Esophagus muscularis mucosa (tissue), 4 donors: ENCODE measurements at regions not wholly inside any gene's neighbourhood (a gene's known extent, or its start where the extent isn't known, plus 50 kb on each side); places are given as distances from the start of the nearest gene placed in this dataset.

Source experiments
- DNase-seq: peaks from one replicate; pipeline ENCODE4 v3.0.0-alpha.2; 2017; ENCODE audit errors: extremely low spot score
- H3K27ac ChIP-seq, 4 donors: fragments of 200-600 bp; sonication (generic); replicated peaks in 1 of 4; 1 replicate in 3 of 4; 2 replicates in 1 of 4; pipeline ENCODE4 v1.5.1; 2016 to 2019; ENCODE audit warnings: mild to moderate bottlenecking in 1 of 4
- H3K27me3 ChIP-seq, 4 donors: fragments of 200-600 bp; sonication (generic); one replicate each; pipeline versions ENCODE4 v1.5.1 to v1.6.0; 2016 to 2019
- H3K36me3 ChIP-seq, 4 donors: fragments of 200-600 bp; sonication (generic); one replicate each; pipeline ENCODE4 v1.5.1; 2016 to 2019
- H3K4me1 ChIP-seq, 4 donors: fragments of 200-600 bp; sonication (generic); one replicate each; pipeline ENCODE4 v1.5.1; 2016 to 2019
- H3K4me3 ChIP-seq, 4 donors: fragments of 200-600 bp; sonication (generic); 1 replicate in 2 of 4; 2 replicates in 2 of 4; pipeline ENCODE4 v1.5.1; 2016 to 2019; ENCODE audit warnings: mild to moderate bottlenecking in 4 of 4, moderate library complexity in 1 of 4
- H3K9me3 ChIP-seq, 4 donors: fragments of 200-600 bp; sonication (generic); 1 replicate in 3 of 4; 2 replicates in 1 of 4; pipeline ENCODE4 v1.5.1; 2016 to 2019
- CTCF ChIP-seq, 3 experiments: fragments of 200-600 bp in 2 of 3; fragments of 450-650 bp in 1 of 3; sonication (generic) in 2 of 3; IDR thresholded peaks; one replicate each; pipeline ENCODE4 v1.5.1; 2017 to 2019; ENCODE audit warnings: antibody characterized with exemption in 3 of 3, mild to moderate bottlenecking in 2 of 3, moderate library complexity in 1 of 3
- EP300 ChIP-seq: sonication (generic); formaldehyde crosslinking; IDR thresholded peaks from one replicate; pipeline ENCODE4 v1.6.1; 2017; ENCODE audit warnings: antibody characterized with exemption
- POLR2A ChIP-seq: fragments of 450-650 bp; IDR thresholded peaks from one replicate; pipeline ENCODE4 v1.6.1; 2017; ENCODE audit warnings: antibody characterized with exemption, moderate library complexity, mild to moderate bottlenecking, low read depth
- POLR2AphosphoS5 ChIP-seq, 2 donors: sonication (generic); formaldehyde crosslinking; IDR thresholded peaks; one replicate each; pipeline ENCODE4 v1.6.1; 2017; ENCODE audit warnings: antibody characterized with exemption in 2 of 2
- WGBS: methylation state at CpG from one replicate; pipeline ENCODE4 v1.1.5; 2018; 5-methylcytosine and 5-hydroxymethylcytosine counted together
- intact Hi-C: fragments of 100-400 bp; cut with DNase I; formaldehyde crosslinking; loops from one replicate; pipeline ENCODE4 v1.15.1; 2023

- no peak for DNase-seq
- WGBS = 89% methylated on average over 8 of the region's 8 CpGs
- Histone ChIP-seq H3K4me1 (peaks cover 0 to 12% (median 0%) of the 10 kb centered on the region in 4 donors), H3K27me3 (peaks cover 0 to 8% (median 0%) of the 10 kb centered on the region in 4 donors), H3K4me3 (no peak overlapping the region), H3K27ac (no peak overlapping the region), H3K36me3 (no peaks in the 10 kb centered on the region), H3K9me3 (no peaks in the 10 kb centered on the region)
- intact Hi-C loops = no loop called here
- TF ChIP-seq POLR2AphosphoS5 (IDR thresholded peaks at IDR 0.05) (no peak), CTCF (IDR thresholded peaks at IDR 0.05) (no peak), EP300 (no peak), POLR2A (no peak)
Measured at GRCh38 chr2:173659509-173659908, 304.8 kb downstream of the CDCA7 start.

GRCh38 chr2:173661586-173661985 lies 303.6 kb downstream of the SP3 start:
- 84% methylated on average over 2 of the region's 2 CpGs for WGBS
- DNase-seq = no peak
- peaks cover 0 to 12% (median 0%) of the 10 kb centered on the region in 4 donors for H3K4me1 ChIP-seq
- H3K27ac ChIP-seq = no peak overlapping the region
- no peaks in the 10 kb centered on the region for H3K9me3 ChIP-seq
- intact Hi-C loops = no loop called here
- H3K36me3 ChIP-seq = no peaks in the 10 kb centered on the region
- no peak for TF ChIP-seq CTCF (IDR thresholded peaks at IDR 0.05)
- TF ChIP-seq POLR2A = no peak
- no peak overlapping the region for H3K4me3 ChIP-seq
- H3K27me3 ChIP-seq = peaks cover 0 to 10% (median 0%) of the 10 kb centered on the region in 4 donors

GRCh38 chr2:173663353-173663752 lies 301.8 kb downstream of the SP3 start:
- intact Hi-C loops = no loop called here

GRCh38 chr2:173663835-173664512 lies 301.2 kb downstream of the SP3 start:
- WGBS = 90% methylated on average over 5 of the region's 5 CpGs
- H3K4me1 ChIP-seq = peaks cover 0 to 1% (median 0%) of the 10 kb centered on the region in 4 donors
- intact Hi-C loops = no loop called here

More at GRCh38 chr2:173663353-173663752, 301.8 kb downstream of the SP3 start:
- 89% methylated on average over 4 of the region's 4 CpGs for WGBS
- no peaks in the 10 kb centered on the region for H3K9me3 ChIP-seq
- DNase-seq = peak; percentile 86
- TF ChIP-seq EP300 = no peak
- TF ChIP-seq POLR2AphosphoS5 (IDR thresholded peaks at IDR 0.05) = no peak
- no peak for TF ChIP-seq POLR2A
- no peak for TF ChIP-seq CTCF (IDR thresholded peaks at IDR 0.05)
- peaks cover 0 to 10% (median 0%) of the 10 kb centered on the region in 4 donors for H3K27me3 ChIP-seq
- H3K27ac ChIP-seq = no peak overlapping the region
- H3K4me3 ChIP-seq = no peak overlapping the region
- peaks cover 0 to 8% (median 0%) of the 10 kb centered on the region in 4 donors for H3K4me1 ChIP-seq
- H3K36me3 ChIP-seq = no peaks in the 10 kb centered on the region

More at GRCh38 chr2:173663835-173664512, 301.2 kb downstream of the SP3 start:
- DNase-seq = no peak
- Histone ChIP-seq H3K36me3 (no peaks in the 10 kb centered on the region), H3K4me3 (no peak overlapping the region), H3K27me3 (peaks cover 0 to 10% (median 0%) of the 10 kb centered on the region in 4 donors), H3K27ac (no peak overlapping the region), H3K9me3 (no peaks in the 10 kb centered on the region)
- TF ChIP-seq EP300 = no peak
- TF ChIP-seq CTCF (IDR thresholded peaks at IDR 0.05) = no peak
- no peak for TF ChIP-seq POLR2AphosphoS5 (IDR thresholded peaks at IDR 0.05)
- no peak for TF ChIP-seq POLR2A
